HK-2 (cell line): ENCODE measurements at regions not wholly inside any gene's neighbourhood (a gene's known extent, or its start where the extent isn't known, plus 50 kb on each side); places are given as distances from the start of the nearest gene placed in this dataset.
"Not testable (repeated sequence)": the region's sequence is repeated elsewhere in the genome, so short reads cannot be mapped to it uniquely, and the experiment has no call there.

Experiments
- DNase-seq: peaks from one replicate; pipeline ENCODE4 v3.0.0-alpha.2; 2018; ENCODE audit not compliant: unreplicated experiment

DNA sequence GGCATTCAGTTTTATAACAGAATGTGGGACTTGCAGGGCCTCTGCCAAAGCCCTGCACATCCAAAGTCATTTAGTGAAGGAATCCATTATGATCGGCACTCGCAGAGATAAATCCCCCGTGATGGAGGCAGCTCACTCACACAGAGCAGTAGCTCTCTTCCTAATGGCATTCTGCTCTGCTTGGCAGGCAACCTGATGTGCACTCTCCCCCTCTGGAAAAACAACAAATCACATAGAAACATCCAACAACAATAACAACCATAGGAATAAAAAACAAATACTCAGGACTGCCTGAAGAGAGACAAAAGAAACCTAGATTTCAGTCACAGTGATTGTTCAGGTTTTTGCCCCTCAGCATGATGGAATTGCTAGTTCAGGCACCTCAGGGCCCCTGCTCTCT, 59.7 kb downstream of the NAA11 start:
- no peak for DNase-seq

DNA sequence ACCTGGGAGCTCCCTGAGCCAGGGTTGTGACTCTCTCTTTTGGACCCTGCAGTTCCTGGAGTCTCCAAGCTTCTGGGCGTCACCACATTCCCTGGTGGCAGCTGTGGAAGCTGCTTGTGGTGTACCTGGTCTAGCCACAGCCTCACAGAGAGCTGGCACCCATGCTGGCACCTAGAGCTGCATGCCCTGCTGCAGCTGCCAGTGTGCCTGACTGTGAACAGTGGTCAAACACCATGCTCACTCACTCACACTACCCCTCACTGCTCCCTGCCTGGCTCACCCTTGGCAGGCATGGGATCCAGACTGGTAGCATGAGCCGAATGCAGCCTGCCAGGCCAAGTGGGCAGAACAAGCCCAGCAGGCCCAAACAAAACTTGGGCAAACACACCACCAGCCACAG, 66.6 kb downstream of the NAA11 start:
- no peak for DNase-seq

DNA sequence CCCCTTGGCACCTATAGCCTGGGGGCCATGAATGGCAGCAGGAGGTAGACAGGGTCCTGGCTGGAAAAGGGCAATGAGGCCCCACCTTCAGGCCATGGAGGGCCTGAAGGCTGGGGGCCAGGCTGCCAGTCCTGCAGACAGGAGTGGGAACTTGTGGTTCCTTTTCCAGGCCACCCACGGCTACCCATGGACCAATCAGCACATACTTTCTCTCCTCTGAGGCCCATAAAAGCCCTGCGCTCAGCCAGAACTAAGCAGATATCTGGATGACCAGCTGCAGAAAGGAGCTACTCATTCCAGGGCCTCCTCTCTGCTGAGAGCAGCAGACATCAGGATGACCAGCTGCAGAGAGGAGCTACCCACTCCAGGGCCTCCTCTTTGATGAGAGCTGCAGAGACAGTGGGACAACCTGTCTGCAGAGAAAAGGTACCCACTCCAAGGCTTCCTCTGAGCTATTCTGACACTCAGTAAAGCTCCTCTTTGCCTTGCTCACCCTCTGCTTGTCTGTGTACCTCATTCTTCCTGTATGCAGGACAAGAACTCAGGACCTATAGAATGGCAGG, 67.2 kb downstream of the NAA11 start:
- no peak for DNase-seq

DNA sequence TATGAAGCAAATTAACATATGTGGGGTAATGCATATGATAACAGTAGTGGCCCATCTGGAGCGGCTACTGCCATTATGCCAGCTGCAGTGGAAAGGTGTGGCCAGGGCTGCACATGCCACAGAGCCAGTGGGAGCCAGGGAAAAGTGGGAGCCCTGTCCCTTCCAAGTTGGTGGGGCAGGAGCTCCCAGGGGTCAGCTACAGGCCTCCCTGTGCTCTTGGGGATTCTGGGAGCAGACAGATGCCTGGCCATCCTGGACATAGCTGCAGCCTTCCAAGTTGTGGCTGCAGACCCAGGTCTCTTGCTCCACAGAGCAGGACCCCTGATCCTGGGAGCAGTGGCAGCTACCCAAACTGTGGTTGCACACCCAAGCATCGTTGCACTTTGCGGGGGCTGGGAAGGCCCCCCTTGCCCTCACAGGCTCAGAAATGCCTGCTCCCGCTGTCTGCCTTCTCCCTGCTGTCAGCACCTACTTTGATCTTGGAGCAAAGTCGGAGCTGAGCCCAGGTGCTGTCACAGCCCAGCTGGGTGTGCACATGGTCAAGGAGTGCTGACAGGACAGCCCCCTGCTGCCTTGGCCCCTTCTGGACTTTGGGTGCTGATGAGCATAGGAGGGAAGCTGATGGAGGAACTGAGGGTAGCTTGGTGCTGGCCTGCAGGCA, 67.8 kb downstream of the NAA11 start:
- DNase-seq: no peak

DNA sequence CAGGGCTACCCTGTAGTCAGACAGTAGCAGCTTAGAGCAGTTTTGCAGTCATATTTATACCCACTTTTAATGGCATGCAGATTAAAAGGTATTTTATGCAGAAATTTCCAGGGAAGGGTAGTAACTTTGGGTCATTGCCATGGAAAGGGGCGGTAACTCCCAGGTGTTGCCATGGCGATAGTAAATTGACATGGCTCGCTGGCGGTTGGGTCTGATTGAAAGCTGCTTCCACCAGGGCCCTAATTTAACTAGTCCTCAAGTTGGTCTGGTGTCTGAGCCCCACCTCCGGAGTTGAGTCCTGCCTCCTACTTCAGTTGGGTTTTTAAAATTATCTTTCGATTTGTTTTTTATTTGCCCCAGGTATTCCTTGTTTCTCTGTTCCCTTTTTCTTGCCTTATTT, 70.1 kb downstream of the NAA11 start:
- no peak for DNase-seq

DNA sequence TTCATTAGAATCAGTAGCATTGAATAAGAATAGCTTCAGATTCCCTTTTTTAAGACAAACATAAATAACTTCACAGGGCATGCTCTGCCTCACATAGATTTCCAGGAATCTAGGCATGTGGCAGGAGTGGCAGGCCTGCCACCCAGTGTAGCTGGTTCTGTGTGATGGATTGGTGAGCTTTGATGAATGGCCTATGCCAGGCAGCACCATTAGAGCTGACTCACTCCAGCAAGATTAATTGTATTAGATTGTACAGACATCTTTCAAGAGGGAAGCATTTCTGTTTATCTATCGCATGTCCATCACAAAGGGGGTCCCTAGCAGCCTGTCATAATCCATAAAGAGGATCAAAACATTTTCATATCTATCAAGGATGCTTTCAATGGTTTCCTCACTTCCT, 71.9 kb downstream of the NAA11 start:
- no peak for DNase-seq

DNA sequence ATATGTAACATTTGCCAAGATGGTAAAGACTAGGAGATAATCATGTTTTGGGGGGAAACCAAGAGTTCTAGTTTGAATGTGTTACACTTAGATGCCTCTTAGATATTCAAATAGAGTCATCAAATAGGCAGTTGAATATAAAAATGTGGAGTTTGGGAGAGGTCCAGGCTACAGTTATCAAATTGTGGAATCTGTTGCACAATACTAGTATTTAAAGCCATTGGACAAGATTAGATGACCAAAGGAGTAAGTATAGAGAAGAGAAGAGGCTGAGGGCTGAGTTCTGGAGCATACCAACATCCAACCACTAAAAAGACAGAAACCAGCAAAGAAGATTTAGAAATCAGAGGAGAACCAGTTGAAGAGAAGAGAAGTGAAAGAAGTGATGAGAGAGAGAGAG, 72.7 kb downstream of the NAA11 start:
- DNase-seq: no peak

DNA sequence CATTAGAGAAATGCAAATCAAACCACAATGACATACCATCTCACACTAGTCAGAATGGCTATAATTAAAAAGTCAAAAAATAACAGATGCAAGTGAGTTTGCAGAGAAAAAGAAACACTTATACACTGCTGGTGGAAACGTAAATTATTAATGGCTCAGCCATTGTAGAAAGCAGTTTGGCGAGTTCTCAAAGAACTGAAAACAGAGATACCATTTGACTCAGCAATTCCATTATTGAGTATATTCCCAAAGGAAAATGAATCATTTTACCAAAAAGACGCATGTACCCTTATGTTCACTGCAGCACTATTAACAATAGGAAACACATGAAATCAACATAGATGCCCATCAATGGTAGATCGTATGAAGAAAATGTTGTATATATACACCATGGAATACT, 75.0 kb downstream of the NAA11 start:
- DNase-seq: no peak

DNA sequence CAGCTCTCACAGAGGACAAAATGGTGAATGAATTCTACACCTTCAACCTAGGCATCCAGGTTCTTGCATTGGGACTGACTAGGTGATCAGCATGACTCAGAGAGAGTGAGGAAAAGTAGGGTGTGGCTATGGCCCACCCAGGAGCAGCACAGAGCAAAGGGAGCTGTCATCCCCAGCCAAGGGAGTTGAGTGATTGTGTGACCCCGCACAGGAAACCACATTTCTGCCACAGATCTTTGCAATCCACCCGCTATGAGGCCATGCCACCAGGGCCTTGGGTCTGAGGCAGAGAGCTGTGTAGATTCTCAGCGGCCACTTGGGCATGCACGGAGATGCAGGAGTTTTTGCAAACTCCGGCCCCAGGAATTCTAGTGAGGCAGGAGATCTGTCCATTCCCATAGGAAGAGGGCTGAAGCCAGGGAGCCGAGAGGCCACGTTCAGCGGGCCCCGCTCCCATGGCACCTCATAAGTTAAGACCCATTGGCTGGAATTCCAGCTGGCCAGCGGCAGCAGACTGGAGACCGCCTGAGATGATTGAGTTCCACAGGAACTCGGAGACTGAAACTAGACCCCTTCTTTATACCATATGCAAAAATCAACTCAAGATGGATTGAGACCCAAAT, 75.9 kb downstream of the NAA11 start:
- no peak for DNase-seq

DNA sequence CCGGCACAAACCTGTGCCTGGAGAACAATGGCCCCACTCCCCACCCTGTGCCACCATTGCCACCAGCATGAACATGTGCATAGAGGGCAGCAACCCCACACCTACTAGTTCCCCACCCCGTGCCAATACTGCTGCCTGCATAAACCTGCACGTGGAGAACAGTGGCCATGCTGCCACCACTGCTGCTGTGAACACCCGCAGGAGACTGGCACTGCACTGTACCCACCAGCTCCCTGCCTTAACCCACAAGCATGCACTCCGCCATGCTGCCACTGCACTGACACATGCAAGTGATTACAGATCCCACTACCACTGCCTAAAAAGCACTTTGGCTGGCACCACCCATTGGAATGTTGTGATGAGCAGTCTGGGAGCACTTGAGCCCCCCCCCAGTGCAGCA, 77.3 kb downstream of the NAA11 start:
- no peak for DNase-seq

DNA sequence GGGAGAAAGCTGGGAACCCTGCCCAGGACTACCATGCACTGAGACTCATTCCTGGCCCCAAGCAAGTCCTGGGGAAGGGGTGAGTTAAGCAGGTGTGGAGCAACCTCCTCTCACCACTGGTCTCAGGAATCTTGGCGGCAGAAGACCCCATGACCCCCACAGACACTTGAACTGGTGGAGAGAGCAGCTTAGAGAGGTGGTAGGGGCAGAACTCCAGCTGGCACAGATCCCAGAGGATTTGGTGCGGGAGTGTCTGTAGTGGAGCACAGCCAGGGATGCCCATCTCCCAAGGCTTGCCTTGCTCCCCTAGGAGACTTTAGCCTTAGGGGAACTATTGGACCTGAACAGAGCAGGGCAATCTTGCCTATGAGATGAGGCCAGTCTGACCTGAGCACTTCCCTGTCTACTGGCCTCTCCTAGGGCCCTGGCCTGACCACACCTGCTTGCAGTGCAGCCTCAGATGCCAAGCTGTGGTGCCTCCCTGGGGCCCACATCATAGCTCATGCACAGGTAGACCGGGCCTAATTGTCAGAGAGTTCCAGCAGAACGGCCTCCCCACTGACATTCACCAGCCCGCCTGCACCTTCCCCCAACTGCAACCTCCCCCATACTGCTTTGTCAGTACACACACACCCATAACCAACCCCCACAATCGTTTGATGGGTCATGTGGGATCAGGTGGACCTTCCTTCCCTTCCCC, 78.0 kb downstream of the NAA11 start:
- no peak for DNase-seq

DNA sequence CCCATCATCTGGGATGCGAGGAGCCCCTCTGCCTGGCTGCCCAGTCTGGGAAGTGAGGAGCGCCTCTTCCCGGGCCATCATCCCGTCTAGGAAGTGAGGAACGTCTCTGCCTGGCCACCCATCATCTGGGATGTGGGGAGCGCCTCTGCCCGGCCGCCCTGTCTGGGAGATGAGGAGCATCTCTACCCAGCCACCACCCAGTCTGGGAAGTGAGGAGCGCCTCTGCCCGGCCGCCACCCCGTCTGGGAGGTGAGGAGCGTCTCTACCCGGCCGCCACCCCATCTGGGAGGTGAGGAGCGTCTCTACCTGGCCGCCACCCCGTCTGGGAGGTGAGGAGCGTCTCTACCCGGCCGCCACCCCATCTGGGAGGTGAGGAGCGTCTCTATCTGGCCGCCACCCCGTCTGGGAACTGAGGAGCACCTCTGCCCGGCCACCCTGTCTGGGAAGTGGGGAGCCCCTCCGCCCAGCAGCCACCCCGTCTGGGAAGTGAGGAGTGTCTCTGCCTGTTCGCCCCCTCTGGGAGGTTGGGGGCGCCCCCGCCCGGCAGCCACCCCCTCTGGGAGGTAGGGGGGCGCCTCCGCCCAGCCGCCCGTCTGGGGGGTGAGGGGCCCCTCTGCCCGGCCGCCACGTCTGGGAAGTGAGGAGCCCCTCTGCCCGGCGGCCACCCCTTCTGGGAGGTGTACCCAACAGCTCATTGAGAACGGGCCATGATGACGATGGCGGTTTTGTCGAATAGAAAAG, 80.5 kb downstream of the NAA11 start:
- not testable (repeated sequence) for DNase-seq

DNA sequence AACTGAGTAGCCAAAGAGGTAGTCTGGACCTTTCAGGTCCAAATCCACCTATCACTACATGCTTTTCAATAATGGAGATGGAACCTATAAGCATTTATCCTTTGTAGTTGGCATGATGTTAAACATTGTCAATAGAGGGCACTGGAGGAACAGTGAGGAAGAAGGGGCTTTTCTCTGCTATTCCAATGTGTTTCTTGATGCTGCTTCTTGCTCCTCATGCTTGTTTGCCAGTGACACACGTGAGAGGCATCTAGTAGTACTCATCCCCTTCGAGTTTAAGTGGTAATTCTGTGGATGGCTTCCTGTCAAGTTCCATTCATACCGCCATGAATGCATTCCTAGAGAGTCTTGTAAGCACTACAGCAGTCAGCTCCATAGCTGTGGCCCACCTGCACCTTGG, 84.0 kb downstream of the NAA11 start:
- DNase-seq: peak; percentile 16

DNA sequence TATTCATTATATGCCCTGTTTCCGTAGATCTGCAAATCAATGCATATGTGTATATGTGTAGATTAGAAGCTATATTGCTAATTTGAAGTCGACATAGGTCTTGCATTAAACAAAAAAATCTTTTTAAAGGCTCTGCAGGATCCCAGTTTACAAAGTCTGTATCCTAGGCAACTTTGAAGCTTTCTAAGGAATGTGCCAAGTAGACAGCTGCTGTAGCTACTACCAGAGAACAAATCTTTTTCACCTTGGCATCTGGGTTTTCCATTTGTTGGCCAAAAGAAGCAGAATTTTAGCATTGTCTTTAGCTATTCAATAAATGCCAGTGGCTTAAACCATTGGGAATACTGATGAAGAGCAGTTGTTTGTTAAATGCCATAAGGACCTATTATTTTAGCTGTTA, 88.0 kb downstream of the NAA11 start:
- DNase-seq: no peak

DNA sequence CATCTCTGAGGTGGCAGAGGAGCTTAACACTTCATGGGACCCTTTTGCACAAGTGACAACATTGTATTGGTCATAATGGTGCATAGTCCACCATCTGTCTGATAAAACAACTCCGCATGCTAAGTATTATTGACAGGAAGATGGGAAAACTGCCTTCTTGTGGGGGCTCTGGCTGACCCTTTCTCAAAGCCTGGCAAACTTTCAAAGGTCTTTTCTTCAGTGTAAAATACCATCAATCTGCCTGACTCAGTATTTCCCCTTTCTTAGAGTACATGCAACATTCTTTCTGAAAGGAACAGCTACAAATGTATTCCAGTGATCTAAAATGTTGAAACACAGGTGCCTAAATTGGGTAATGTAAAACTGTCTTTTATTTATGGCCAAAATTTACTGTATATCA, 89.1 kb downstream of the NAA11 start:
- no peak for DNase-seq

DNA sequence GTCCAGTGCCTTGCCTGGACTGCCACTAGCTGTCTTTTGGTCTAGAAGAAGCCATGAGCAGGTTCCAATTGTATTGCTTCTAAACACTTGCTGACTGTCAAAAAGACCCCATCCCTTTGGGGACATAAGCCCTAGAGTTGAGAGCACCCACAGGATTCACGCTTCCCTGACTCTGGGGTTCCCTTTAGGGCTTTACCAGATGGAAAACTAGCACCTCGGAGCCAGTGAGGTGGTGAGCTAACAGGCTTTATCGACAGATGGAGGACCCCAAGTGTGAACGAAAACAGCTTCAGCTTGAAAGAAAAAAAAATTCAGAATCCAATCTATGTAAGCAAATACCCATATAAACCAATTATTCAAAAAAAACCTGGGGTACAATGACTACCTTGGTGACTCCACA, 90.8 kb downstream of the NAA11 start:
- no peak for DNase-seq

DNA sequence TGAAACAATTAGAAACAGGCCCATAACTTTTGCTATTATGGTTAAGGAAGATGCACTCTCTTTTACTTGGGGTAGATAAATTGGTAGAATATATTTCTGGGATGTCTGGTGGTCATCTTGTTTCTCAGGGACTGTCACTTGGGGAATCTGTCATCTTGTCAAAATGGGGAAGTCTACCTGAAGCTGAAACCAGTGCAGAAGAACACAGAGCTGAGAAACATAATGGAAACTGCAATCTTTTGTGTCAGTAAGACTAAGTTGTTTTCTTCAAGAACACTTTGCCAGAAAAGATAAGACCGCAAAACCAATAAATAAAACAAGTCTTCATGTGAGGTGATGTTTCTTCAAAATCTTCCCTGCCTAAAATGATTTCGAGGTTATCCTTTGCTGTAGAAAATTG, 92.0 kb downstream of the NAA11 start:
- DNase-seq: no peak

DNA sequence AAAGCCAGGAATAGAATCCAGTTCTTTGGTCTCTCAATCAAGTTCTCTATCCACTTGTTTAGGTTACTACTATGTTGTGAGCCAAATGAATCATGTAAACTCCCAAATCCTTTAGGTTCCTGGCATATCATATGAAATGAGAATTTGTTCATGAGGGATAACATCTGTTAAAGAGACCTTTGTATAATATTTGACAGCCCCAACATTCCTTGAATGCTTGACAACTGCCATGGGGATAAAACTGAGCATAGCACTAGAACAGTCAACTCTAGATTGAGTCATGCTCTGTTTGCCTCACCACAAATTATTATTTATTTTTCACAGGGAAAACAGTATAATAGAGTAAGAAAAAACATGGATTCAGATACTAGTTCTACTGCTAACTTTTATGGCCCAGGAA, 93.3 kb downstream of the NAA11 start:
- no peak for DNase-seq

DNA sequence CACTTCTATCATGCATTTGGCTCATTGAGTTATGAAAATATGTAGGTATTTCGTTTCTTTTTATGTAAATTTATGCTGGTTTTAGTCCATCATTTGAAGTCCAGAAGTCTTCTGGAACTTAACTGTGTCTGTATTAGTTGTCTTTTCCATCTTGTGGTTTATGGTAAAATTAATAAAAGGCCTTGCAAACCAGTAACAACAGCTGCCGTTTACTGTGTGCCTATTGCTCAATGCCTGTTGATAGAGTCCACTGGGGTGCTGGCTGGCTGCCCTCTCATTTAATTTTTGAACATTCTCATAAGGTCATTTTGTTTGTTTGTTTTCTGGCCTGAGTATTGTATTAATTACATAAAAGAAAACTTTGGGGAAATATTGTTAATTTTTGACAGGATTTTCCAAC, 98.0 kb downstream of the NAA11 start:
- no peak for DNase-seq

DNA sequence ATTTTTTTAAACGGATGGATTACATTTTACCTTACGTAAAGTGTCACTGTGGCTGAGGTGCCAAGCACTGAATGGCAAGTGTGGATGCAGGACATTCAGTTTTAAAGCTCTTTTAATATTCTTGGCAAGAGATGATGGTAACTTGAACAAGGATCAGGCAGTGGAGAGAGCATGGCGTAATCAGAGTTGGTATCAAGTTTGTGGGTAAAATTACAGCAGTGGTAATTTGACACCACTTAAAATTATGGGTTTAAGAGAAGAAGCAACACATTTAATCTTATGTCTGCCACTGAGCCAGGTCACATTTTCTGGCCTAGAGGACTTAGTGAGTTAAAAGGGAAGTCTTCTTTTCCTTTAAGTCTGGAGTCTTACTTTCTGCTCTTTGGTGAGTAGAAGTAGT, 100.5 kb downstream of the NAA11 start:
- no peak for DNase-seq

DNA sequence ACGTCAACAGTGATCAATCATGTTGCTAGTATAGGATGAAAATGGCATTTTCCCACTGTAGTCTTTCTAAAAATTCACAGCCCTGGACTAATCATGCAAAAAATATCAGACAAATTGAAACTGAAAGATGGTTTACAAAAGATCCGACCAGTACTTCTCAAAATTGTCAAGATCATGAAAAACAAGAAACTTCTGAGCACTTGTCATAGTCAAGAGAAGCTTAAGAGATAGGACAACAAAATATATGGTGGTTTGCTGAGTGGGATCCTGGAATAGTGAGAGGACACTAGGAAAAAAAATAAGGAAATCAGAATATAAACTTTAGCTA, 101.1 kb downstream of the NAA11 start:
- DNase-seq: no peak

DNA sequence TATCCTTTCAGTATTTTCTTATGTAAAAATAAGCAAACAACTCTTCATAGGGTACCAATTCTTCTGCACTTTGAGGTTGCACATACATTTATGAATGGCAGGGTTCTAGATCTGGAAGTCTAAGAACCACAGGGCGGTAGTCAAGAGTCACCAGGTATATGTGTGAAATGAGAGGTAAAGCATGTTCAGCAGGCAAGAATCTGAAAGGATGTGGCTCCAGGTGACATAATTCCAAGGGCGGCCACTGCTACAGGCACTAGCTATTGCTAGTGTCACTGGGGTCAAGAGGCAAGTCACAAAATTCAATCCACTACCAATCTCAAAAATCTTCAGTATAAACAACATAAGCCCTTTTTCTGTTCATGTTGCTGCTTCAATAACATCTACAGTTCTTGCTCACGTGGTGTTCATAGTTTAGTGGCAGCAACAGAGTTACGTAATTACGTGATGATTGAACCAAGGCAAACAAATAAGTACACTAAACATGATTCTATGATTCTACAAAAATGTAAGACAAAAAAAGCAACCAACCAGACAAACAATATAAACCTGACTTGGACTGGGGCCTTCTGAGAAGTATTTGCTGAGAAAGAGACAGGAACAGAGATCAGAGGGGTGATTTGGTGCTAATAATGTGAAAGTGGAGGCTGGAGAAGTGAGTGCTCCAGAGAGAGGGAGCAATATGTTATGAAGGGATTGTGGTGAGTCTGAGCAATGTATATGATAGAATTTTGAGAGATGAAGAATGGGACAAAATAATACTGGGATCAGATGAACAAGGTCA, 101.7 kb downstream of the NAA11 start:
- no peak for DNase-seq
